G401 (cell line): ENCODE measurements at regions not wholly inside any gene's neighbourhood (a gene's known extent, or its start where the extent isn't known, plus 50 kb on each side); places are given as distances from the start of the nearest gene placed in this dataset.

ENCODE experiments used
- DNase-seq: peaks from one replicate; pipeline ENCODE4 v3.0.0-alpha.2; 2015; ENCODE audit warnings: low spot score
- in situ Hi-C: cut with HindIII; loops from 2 replicates; pipeline ENCODE4 v1.10.0; 2016; ENCODE audit warnings: low sequenced_read_pairs, mixed read lengths

DNA sequence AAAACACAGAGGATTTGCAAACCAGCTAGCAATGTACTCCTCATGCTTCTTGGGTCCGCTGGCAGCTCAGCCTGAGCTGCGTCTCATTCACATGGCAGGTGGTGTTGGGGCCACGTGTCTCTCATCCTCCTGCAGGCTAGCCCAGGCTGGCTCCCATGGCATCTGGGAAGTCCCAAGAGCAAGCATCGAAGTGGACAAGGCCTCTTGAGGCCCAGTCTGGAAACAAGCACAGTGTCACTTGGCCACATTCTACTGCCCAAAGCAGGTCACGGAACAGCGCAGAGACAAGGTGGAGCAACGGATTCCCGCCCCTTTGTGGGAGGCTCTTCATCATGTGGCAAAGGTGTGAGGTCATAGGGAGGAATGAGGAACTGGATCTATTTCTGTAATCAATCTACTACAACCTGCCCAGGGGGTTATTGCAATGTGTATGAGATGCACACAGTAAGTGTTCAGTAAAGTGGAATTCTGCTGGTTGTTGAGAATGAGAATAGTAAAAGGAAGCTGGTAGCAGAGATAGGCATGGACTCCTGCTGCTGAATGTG lies 128.3 kb downstream of the TPRA1 start:
- in situ Hi-C loops, result no loop called here
- DNase-seq, result no peak

DNA sequence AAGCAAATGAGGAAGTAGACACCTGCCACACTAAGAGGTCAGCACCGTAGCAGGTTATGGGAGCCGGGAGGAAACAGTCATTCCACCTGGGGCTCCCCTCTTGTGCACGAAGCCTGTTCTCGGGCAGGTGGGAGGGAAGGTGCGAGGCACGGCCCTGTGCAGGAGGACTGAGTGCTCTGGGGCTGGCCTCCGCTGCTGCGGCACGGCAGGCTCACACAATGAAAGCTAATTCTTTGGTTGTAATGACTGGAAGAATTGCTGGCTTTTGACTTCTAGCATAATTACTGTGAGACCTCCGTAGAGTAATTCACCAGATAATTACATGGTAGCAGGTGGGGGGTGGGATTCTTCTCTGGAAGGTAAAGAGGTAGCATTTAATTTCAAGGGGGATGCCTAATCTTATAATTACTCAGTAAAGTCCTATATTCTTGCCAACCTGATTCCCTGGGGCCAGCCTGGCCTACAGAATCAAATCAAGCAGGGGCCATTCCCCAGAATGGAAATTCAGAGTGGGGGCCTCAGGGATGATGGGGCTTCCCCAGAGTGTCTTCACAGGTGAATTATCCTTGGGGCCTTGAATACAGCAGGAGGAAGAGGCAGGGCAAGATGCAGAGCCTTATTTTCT lies 129.1 kb downstream of the TPRA1 start:
- no peak for DNase-seq
- in situ Hi-C loops, result no loop called here

- in situ Hi-C loops, result no loop called here
- DNase-seq, result no peak
Measured at GRCh38 chr3:127459891-127460290, 130.6 kb downstream of the TPRA1 start.

GRCh38 chr3:127458696-127459604 lies 131.6 kb downstream of the TPRA1 start:
- in situ Hi-C loops, result no loop called here
- no peak for DNase-seq

DNA sequence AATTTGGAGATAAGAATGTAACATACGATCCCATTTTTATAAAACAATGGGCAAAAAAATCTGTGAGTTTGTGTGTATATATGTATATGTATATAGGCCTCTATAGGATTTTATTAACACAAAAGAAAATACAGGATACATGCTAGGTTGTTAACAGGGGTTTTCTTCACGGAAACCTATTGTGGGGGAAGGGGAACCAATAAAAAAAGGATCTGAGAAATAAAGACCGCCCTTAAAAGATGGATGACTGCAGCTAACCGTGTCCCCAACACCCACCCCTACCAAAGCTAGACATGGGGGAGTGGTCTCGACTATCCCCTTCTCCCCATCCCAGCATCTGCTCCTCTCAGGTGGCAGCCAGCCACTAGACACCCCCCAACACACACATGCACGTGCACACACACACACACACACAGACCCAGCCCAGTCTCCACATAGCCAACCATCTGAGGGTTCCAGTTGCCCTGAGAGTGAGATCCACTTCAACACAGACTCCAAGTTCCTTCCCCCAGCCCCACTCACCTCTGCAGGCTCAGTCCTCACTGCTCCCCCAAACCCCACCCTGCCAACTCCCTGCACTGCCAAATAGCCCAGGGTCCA lies 132.9 kb downstream of the TPRA1 start:
- no peak for DNase-seq

GRCh38 chr3:127457094-127457475 lies 133.4 kb downstream of the TPRA1 start:
- no peak for DNase-seq
- in situ Hi-C loops, result no loop called here

More for the DNA sequence above, 132.9 kb downstream of the TPRA1 start:
- in situ Hi-C loops, result no loop called here

DNA sequence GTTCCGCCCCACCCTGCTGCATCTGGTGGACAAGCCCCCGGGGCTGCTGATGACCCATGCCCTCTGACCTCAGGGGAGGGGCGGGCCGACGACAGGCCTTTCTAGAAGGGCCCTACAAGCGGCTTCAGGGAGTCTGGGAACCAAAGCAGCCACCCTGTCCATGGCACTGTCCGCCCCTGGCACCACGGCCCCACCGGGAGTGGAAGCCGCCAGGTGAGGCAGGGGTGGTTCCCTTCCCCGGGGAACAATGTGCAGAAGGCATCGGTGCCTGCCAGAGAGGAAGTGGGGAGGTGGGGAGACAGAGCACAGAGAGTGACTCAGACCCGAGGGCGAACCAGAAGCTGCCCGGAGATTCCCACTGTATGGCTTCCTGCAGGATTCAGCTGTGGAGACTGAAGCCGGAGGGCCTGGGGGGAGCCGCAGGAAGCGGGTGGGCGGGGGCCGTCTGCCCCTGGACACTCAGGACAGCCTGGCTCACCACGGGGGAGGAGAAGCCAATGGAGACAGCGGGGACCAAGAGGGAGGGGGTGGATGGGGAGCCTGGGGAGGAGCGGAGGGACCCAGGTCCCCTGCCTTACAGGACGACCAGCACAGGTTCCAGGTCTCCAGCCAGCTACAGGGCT lies 134.0 kb downstream of the TPRA1 start:
- in situ Hi-C loops, result no loop called here
- DNase-seq, result no peak

DNA sequence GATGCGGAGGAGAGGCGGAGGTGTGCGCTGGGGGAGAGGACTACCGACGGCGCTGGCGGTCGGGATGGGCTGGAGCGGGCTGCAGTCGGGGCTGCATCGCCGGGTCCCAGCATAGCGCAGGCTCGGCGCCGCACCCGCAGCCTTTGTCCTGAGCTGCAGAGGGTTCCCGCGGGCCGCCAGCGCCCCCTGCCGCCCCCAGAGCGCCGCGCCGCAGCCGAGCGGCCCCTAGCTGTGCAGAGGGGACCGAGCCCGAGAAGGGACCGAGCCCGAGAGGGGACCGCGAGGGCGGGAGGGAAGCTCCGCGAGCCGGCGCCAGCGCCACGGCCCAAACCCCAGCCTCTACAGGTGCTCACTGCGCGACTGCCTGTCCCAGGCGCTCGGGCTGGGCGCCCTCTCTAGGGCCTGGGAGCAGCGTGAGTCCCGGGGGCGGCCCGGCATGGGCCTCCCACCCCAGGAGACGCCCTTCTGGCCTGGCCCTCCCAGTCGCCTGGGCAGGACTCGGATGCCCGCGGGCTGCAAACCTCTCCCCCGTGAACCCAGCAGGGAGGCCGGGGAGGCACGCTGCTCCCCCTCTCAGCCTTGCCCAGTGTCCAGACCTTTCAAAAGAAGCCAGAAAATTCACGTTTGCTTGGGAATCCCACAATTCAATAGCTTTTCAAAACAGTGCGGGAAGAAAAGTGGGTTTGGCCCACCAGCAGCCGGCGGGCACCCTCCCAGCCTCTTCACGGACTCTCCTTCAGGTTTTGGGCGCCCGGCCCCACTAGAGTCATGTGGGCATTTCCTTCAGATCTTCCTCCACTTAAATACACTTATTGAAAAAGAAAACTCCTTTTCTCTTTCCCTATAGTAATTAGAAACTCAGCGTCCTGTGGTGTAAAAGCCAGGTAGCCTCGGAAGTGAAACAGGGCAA lies 134.7 kb downstream of the TPRA1 start:
- peak; percentile 72 for DNase-seq
- in situ Hi-C loops, result no loop called here

DNA sequence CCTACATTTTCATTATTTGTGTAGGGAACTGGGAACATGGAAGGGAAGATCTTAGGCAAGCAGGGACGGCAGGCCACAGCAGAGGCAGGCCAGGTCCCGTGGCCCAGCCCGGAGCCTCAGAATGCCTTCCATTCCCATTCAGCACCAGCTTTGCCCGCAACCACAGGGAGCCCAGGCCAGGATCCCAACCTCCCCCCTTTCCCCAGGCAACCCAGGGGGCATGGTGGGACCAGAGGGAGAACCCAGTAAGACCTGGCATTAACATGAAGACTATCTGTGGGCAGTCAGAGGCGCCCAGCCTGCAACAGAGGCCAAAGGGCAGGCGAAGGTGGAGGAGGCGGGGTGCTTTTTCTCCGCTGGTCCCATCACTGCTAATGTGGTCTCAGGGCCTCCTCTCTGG lies 135.6 kb downstream of the TPRA1 start:
- in situ Hi-C loops, result no loop called here
- no peak for DNase-seq

DNA sequence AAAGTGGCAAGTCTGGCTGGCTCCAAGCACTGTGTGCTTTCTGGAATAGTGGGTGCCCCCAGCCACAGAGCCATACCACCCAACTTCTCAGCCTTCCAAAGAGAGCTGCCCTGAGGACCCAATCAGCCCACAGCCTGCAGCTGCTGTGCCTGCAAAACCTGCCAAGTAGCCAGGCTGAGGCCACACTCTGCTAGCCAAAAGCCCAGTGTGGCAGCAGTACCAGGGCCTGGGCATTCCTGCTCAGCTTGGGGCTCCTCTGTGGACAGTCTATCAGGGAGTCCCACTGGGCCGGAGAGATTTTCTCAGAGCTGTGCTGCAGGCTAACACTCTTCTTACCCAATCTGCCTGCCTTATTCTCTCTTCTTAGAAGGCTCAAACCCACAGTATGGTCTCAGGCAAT lies 136.5 kb downstream of the TPRA1 start:
- in situ Hi-C loops, result no loop called here
- no peak for DNase-seq

GRCh38 chr3:127452321-127452821 lies 138.2 kb downstream of the TPRA1 start:
- in situ Hi-C loops, result no loop called here
- no peak for DNase-seq

- DNase-seq, result no peak
- in situ Hi-C loops, result no loop called here
Measured at GRCh38 chr3:127451321-127451720, 139.2 kb downstream of the TPRA1 start.

- DNase-seq, result no peak
- in situ Hi-C loops, result no loop called here
Measured at GRCh38 chr3:127450331-127450730, 140.2 kb downstream of the TPRA1 start.

DNA sequence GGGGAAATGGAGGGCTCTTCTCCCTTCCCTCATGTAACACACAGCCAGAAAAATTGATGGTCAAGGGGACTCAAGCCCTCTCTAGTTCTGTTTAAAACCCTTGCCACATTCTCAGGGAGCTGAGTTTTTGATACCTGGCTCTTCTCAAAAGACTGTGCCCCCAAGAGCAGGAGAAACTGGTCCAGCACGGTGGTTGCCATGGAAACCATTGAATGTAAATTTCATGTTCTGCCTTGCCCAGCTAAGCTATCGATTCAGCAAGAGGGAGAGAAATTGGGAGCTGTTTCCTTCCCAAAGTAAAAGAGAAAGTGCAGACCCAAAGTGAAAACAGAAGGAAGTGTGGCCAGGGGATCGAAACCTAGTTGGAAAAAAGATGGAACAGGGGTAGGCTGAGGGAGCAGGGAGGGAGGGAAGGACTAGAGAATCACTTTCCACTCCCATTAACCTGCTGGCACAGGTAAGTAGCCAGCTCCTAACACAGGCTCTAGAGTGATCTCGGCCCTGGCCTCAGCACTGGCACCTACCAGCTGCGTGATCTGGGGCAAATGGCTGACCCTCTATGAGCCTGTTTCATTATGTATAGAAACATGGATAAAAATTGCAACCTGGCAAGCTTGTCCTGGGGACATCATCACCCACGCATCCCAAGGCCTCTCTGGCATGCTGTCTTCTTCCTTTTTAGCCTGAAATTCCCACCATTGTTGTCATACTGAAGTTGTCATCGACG lies 140.9 kb downstream of the TPRA1 start:
- in situ Hi-C loops, result no loop called here
- DNase-seq, result no peak

GRCh38 chr3:127448671-127449070 lies 141.9 kb downstream of the TPRA1 start:
- no peak for DNase-seq
- in situ Hi-C loops, result no loop called here

GRCh38 chr3:127448161-127448561 lies 142.4 kb downstream of the TPRA1 start:
- in situ Hi-C loops, result no loop called here

GRCh38 chr3:127446756-127447155 lies 143.8 kb downstream of the TPRA1 start:
- in situ Hi-C loops, result no loop called here

More at GRCh38 chr3:127448161-127448561, 142.4 kb downstream of the TPRA1 start:
- no peak for DNase-seq

More at GRCh38 chr3:127446756-127447155, 143.8 kb downstream of the TPRA1 start:
- no peak for DNase-seq
